Thyroid gland (tissue), 4 donors: ENCODE measurements at regions not wholly inside any gene's neighbourhood (a gene's known extent, or its start where the extent isn't known, plus 50 kb on each side); places are given as distances from the start of the nearest gene placed in this dataset.
"Not testable (repeated sequence)": the region's sequence is repeated elsewhere in the genome, so short reads cannot be mapped to it uniquely, and the experiment has no call there.

ENCODE experiments used
- DNase-seq, 2 donors: peaks; one replicate each; pipeline ENCODE4 v3.0.0-alpha.2; 2019
- H3K27ac ChIP-seq, 3 donors: fragments of 200-600 bp; sonication (generic); 1 replicate in 2 of 3; 2 replicates in 1 of 3; pipeline ENCODE4 v1.5.1; 2016 to 2019; ENCODE audit warnings: mild to moderate bottlenecking in 1 of 3, moderate library complexity in 1 of 3
- H3K27me3 ChIP-seq: fragments of 200-600 bp; sonication (generic); one replicate; pipeline ENCODE4 v1.5.1; 2019
- H3K36me3 ChIP-seq, 2 donors: fragments of 200-600 bp; sonication (generic); one replicate each; pipeline ENCODE4 v1.5.1; 2016 to 2019
- H3K4me1 ChIP-seq, 2 donors: fragments of 200-600 bp; sonication (generic); one replicate each; pipeline ENCODE4 v1.5.1; 2017 to 2019
- H3K4me3 ChIP-seq, 3 donors: fragments of 200-600 bp; sonication (generic); replicated peaks in 1 of 3; 1 replicate in 2 of 3; 2 replicates in 1 of 3; pipeline ENCODE4 v1.5.1; 2016; ENCODE audit warnings: mild to moderate bottlenecking in 1 of 3
- H3K9me3 ChIP-seq: fragments of 200-600 bp; sonication (generic); one replicate; pipeline ENCODE4 v1.5.1; 2017
- POLR2A ChIP-seq, 2 donors: fragments of 450-650 bp; IDR thresholded peaks; one replicate each; pipeline ENCODE4 v1.6.1; 2017; ENCODE audit warnings: antibody characterized with exemption in 2 of 2, mild to moderate bottlenecking in 2 of 2, moderate library complexity in 1 of 2
- WGBS, 2 donors: methylation state at CpG; one replicate each; pipeline ENCODE4 v1.1.5; 2017; 5-methylcytosine and 5-hydroxymethylcytosine counted together
- intact Hi-C: fragments of 100-400 bp; cut with DNase I; formaldehyde crosslinking; loops from one replicate; pipeline ENCODE4 v1.15.1; 2023
- TF ChIP-seq, protein P1 (sequence below), 6 experiments: fragments of 200-600 bp in 3 of 6; fragments of 450-650 bp in 3 of 6; sonication (generic) in 3 of 6; IDR thresholded peaks; one replicate each; pipeline ENCODE4 v1.5.1; 2016 to 2019; ENCODE audit warnings: antibody characterized with exemption in 6 of 6, mild to moderate bottlenecking in 2 of 6, inconsistent platforms in 1 of 6, moderate library complexity in 1 of 6

DNA sequence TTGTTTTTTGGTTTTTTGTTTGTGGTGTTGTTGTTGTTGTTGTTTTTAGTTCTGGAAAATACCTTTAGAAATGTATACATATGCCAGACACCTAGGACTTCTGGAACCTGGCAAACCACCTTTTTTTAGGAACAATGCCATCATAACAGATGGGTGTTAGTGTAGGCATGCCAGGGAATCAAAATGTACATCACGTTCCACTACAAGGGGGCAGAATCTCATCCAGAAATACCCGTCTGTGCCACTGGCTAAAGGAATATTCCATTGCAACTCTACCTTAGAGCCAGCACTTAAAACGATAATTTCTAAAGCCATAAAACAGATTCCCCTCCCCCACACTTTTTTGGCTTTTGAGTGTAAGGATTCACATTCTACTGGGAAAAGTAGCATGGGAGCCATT is 239.8 kb downstream of the ETV1 start:
- DNase-seq, result no peak
- no peaks in the 10 kb centered on the region for H3K4me1 ChIP-seq
- H3K27me3 ChIP-seq, result no peaks in the 10 kb centered on the region
- TF ChIP-seq, protein P1, sequence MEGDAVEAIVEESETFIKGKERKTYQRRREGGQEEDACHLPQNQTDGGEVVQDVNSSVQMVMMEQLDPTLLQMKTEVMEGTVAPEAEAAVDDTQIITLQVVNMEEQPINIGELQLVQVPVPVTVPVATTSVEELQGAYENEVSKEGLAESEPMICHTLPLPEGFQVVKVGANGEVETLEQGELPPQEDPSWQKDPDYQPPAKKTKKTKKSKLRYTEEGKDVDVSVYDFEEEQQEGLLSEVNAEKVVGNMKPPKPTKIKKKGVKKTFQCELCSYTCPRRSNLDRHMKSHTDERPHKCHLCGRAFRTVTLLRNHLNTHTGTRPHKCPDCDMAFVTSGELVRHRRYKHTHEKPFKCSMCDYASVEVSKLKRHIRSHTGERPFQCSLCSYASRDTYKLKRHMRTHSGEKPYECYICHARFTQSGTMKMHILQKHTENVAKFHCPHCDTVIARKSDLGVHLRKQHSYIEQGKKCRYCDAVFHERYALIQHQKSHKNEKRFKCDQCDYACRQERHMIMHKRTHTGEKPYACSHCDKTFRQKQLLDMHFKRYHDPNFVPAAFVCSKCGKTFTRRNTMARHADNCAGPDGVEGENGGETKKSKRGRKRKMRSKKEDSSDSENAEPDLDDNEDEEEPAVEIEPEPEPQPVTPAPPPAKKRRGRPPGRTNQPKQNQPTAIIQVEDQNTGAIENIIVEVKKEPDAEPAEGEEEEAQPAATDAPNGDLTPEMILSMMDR (IDR thresholded peaks at IDR 0.05), result no peak
- no peak for TF ChIP-seq POLR2A (IDR thresholded peaks at IDR 0.05)
- intact Hi-C loops, result no loop called here
- no peak overlapping the region for H3K4me3 ChIP-seq
- 88 to 95% methylated on average over 3 of the region's 3 CpGs for WGBS, 2 donors
- no peaks in the 10 kb centered on the region for H3K9me3 ChIP-seq
- no peak overlapping the region for H3K27ac ChIP-seq
- no peaks in the 10 kb centered on the region for H3K36me3 ChIP-seq

- no peaks in the 10 kb centered on the region for H3K9me3 ChIP-seq
- intact Hi-C loops, result no loop called here
- H3K27ac ChIP-seq, result no peak overlapping the region
- no peaks in the 10 kb centered on the region for H3K27me3 ChIP-seq
- TF ChIP-seq, protein P1 (IDR thresholded peaks at IDR 0.05), result no peak
- TF ChIP-seq POLR2A (IDR thresholded peaks at IDR 0.05), result no peak
- no peak for DNase-seq
- H3K4me1 ChIP-seq, result no peaks in the 10 kb centered on the region
- no peak overlapping the region for H3K4me3 ChIP-seq
- H3K36me3 ChIP-seq, result no peaks in the 10 kb centered on the region
- 82 to 85% methylated on average over 1 of the region's 1 CpG for WGBS, 2 donors
These were observed 237.7 kb downstream of the ETV1 start for GRCh38 chr7:13751766-13752165.

- Histone ChIP-seq H3K4me3 (no peak overlapping the region), H3K27me3 (no peaks in the 10 kb centered on the region), H3K4me1 (no peaks in the 10 kb centered on the region), H3K9me3 (no peaks in the 10 kb centered on the region), H3K27ac (no peak overlapping the region), H3K36me3 (no peaks in the 10 kb centered on the region)
- 90 to 93% methylated on average over 1 of the region's 1 CpG for WGBS, 2 donors
- DNase-seq, result no peak
- no peak for TF ChIP-seq POLR2A (IDR thresholded peaks at IDR 0.05)
- TF ChIP-seq, protein P1 (IDR thresholded peaks at IDR 0.05), result no peak
- intact Hi-C loops, result no loop called here
These were observed 231.6 kb downstream of the ETV1 start for GRCh38 chr7:13757841-13758240.

- intact Hi-C loops, H3K27me3 ChIP-seq, H3K4me3 ChIP-seq, H3K27ac ChIP-seq, H3K4me1 ChIP-seq, DNase-seq, H3K9me3 ChIP-seq, H3K36me3 ChIP-seq: not testable (repeated sequence)
- WGBS, 2 donors, result 80 to 96% methylated on average over 1 to 16 of the region's 16 CpGs
These were observed 223.6 kb downstream of the ETV1 start for GRCh38 chr7:13765853-13766252.

DNA sequence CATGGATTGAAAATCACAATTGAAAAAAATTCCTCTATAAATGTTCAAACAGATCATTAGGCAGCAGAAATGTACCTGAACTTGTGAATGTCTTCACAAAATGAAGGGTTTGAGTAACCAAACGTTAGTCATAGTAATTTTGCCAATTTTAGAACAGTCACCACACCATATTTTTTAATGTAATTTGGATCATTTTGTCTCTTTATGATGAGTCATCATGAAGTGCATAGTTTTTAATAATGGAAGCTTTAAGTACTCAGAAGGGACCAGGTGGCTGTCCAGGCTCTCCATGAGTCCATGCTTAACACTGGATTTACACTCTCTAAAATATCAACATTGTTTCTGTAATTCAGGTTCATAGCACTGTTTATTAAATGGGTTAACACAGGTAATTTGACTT is 219.2 kb downstream of the ETV1 start:
- no peaks in the 10 kb centered on the region for H3K36me3 ChIP-seq
- no peak overlapping the region for H3K27ac ChIP-seq
- no peaks in the 10 kb centered on the region for H3K9me3 ChIP-seq
- no peaks in the 10 kb centered on the region for H3K4me1 ChIP-seq
- H3K27me3 ChIP-seq, result no peaks in the 10 kb centered on the region
- DNase-seq, result no peak
- no peak for TF ChIP-seq POLR2A (IDR thresholded peaks at IDR 0.05)
- TF ChIP-seq, protein P1 (IDR thresholded peaks at IDR 0.05), result no peak
- H3K4me3 ChIP-seq, result no peak overlapping the region
- intact Hi-C loops, result no loop called here
- 62 to 65% methylated on average over 1 of the region's 1 CpG for WGBS, 2 donors

- Histone ChIP-seq H3K27me3 (no peaks in the 10 kb centered on the region), H3K4me3 (no peak overlapping the region), H3K36me3 (no peaks in the 10 kb centered on the region), H3K4me1 (no peaks in the 10 kb centered on the region), H3K27ac (no peak overlapping the region), H3K9me3 (no peaks in the 10 kb centered on the region)
- intact Hi-C loops, result no loop called here
- no peak for DNase-seq
- WGBS, 2 donors, result 95 to 96% methylated on average over 2 of the region's 2 CpGs
- TF ChIP-seq, protein P1 (IDR thresholded peaks at IDR 0.05), result no peak
- TF ChIP-seq POLR2A (IDR thresholded peaks at IDR 0.05), result no peak
These were observed 214.5 kb downstream of the ETV1 start for GRCh38 chr7:13774976-13775375.
